ENCODE measurements at regions not wholly inside any gene's neighbourhood (a gene's known extent, or its start where the extent isn't known, plus 50 kb on each side); places are given as distances from the start of the nearest gene placed in this dataset.
"Not testable (repeated sequence)": the region's sequence is repeated elsewhere in the genome, so short reads cannot be mapped to it uniquely, and the experiment has no call there.

GRCh38 chr10:28449382-28449781, 83.5 kb upstream of the WAC start:
- DNase-seq: no peak

- no peak for DNase-seq
These were observed 83.0 kb upstream of the WAC start for GRCh38 chr10:28449926-28450325.

GRCh38 chr10:28453926-28454325, 79.0 kb upstream of the WAC start:
- no peak for DNase-seq

- DNase-seq: no peak
These were observed 75.8 kb upstream of the WAC start for GRCh38 chr10:28457110-28457509.

DNA sequence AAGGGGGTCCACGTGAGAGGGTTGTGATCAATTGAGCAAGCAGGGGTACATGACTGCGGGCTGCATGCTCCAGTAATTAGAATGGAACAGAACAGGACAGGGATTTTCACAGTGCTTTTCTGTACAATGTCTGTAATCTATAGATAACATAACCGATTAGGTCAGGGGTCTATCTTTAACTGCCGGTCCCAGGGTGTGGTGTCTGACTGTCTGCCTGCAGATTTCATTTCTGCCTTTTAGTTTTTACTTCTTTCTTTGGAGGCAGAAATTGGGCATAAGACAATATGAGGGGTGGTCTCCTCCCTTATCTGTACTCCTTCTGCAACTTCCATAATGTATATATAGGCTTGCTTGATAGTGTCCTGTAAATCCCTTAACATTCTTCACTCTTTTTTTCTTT, 75.0 kb upstream of the WAC start:
- not testable (repeated sequence) for DNase-seq

- DNase-seq: no peak
These were observed 73.3 kb upstream of the WAC start for GRCh38 chr10:28459453-28460144.

- DNase-seq: no peak
These were observed 69.8 kb upstream of the WAC start for GRCh38 chr10:28463141-28463540.

DNA sequence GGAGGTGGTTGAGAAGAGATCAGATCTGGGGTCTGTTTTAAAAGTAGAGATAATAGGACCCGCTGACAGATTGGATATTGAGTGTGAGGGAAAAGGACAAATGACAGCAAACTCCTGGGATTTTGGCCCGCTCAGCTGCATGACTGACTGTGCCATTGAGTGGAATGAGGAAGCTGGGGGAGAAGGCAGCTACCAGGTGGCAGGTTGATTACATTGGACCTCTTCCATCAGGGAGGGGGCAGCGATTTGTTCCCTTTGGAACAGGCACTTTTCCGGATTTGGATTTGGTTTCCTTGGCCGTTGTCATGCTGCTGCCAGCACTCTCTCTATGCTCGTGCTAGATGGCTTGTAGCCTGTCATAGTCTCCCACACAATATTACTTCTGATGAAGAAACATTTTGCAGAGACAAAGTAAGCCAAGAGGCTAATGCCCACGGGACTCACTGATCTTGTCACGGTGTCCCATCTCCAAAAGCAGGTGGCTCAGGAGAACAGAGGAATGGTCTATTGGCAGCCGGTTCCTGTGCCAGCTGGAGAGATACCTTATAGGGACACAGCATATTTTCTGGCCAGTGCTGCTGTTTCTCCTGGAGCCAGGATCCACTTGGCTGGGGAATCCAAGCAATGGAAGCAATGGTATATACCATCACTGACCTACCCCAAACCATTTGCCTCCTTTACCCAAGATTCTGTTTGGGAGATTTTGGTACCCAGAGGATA, 69.1 kb upstream of the WAC start:
- no peak for DNase-seq

GRCh38 chr10:28467615-28468014, 65.3 kb upstream of the WAC start:
- no peak for DNase-seq

GRCh38 chr10:28468707-28469483, 64.0 kb upstream of the WAC start:
- DNase-seq: no peak

GRCh38 chr10:28470873-28471651, 61.9 kb upstream of the WAC start:
- no peak for DNase-seq

GRCh38 chr10:28471652-28472050, 61.3 kb upstream of the WAC start:
- no peak for DNase-seq

DNA sequence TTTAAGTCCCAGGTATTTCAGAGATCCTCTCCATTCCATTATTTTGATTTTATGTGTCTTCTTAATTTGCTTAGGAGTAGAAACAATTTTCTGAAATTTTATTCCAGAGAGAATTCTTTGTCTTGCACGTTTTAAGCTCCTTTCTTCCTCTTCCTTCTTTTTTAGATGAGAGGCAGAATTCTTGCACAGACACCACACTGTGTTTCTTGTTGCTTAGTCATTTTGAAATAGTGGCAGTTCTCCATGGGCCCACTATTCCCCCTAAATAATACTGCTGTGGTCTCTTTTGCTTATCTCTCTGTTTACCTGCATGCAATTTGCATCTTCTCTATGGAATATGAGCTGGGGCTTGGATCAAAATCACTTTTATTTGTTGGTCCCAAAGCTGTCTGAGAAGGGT, 54.3 kb upstream of the WAC start:
- no peak for DNase-seq

GRCh38 chr10:28479425-28479865, 53.5 kb upstream of the WAC start:
- no peak for DNase-seq

- no peak for DNase-seq
These were observed 52.8 kb upstream of the WAC start for GRCh38 chr10:28479927-28480627.

- DNase-seq: no peak
These were observed 52.3 kb upstream of the WAC start for GRCh38 chr10:28480628-28480965.

DNA sequence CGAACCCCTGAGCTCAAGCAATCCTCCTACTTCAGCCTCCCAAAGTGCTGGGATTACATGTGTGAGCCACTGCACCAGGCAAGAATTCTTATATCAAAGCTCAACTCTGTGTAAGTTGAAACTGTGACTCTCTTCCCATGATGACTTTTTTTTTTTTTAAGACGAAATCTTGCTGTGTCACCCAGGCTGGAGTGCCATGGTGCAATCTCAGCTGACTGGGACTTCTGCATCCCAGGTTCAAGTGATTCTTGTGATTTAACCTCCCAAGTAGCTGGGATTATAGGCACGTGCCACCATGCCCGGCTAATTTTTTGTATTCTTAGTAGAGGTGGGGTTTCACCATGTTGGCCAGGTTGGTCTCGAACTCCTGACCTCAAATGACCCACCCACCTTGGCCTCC, 51.6 kb upstream of the WAC start:
- DNase-seq: not testable (repeated sequence)

- no peak for DNase-seq
These were observed 51.0 kb upstream of the WAC start for GRCh38 chr10:28481968-28482367.

All from activated CD8-positive, alpha-beta memory T cell treated with anti-CD3 and anti-CD28 coated beads for 24 hours (primary cell).